ENCODE measurements at regions not wholly inside any gene's neighbourhood (a gene's known extent, or its start where the extent isn't known, plus 50 kb on each side); places are given as distances from the start of the nearest gene placed in this dataset.

GRCh38 chr1:201739080-201739479 is 89.9 kb upstream of the IPO9 start:
- H3K9me3 ChIP-seq (ENCODE audit: insufficient read depth, low read depth, low read length) = no peaks in the 10 kb centered on the region
- peaks cover 4% of the 10 kb centered on the region for H3K79me2 ChIP-seq (ENCODE audit: control insufficient read depth, insufficient read depth, low read length, poor library complexity)
- peak overlapping the region; percentile 11 for H2AFZ ChIP-seq (ENCODE audit: insufficient read depth, low read length, poor library complexity)
- H3K14ac ChIP-seq (ENCODE audit: low read length) = no peak overlapping the region
- no peaks in the 10 kb centered on the region for H3K27me3 ChIP-seq (ENCODE audit: insufficient read depth, low read length)
- H2BK5ac ChIP-seq (ENCODE audit: low read depth, low read length, poor library complexity) = no peak overlapping the region
- no peak overlapping the region for H3K9ac ChIP-seq (ENCODE audit: low read length)
- H3K4me2 ChIP-seq (ENCODE audit: low read length) = peak overlapping the region; percentile 82
- H3K4me1 ChIP-seq (ENCODE audit: control insufficient read depth in 1 of 2, insufficient read depth in 2 of 2, low read length in 2 of 2) = peaks cover 17 to 23% of the 10 kb centered on the region in 2 experiments
- no peak overlapping the region for H3K23ac ChIP-seq (ENCODE audit: low read length)
- peak overlapping the region; percentile 23 for H4K12ac ChIP-seq (ENCODE audit: low read depth, low read length)
- H3K4ac ChIP-seq (ENCODE audit: low read depth, low read length) = no peak overlapping the region
- H3K79me1 ChIP-seq (ENCODE audit: low read length) = peaks cover 9% of the 10 kb centered on the region
- no peak for DNase-seq
- WGBS (ENCODE audit: extremely low coverage, insufficient coverage, insufficient read length) = no CpG with 5 or more reads among the region's 12 CpGs
- no peak overlapping the region for H3K18ac ChIP-seq (ENCODE audit: low read length)
- no peak overlapping the region for H2AK5ac ChIP-seq (ENCODE audit: low read length)
- H2BK12ac ChIP-seq (ENCODE audit: low read length) = peak overlapping the region; percentile 6
- H3K27ac ChIP-seq (ENCODE audit: low read depth, low read length) = no peak overlapping the region
- H3K36me3 ChIP-seq (ENCODE audit: control insufficient read depth in 1 of 2, insufficient read depth in 2 of 2, low read length in 2 of 2) = peaks cover 2 to 5% of the 10 kb centered on the region in 2 experiments
- H3K4me3 ChIP-seq (ENCODE audit: low read depth, low read length) = peak overlapping the region; percentile 71
- peak overlapping the region; percentile 18 for H4K8ac ChIP-seq (ENCODE audit: low read depth, low read length)
- H2BK120ac ChIP-seq (ENCODE audit: insufficient read depth, low read length, poor library complexity) = peak overlapping the region; percentile 23
- peak overlapping the region; percentile 36 for H4K91ac ChIP-seq (ENCODE audit: low read depth, low read length)

GRCh38 chr1:201739492-201740085 is 89.4 kb upstream of the IPO9 start:
- Histone ChIP-seq H2BK12ac (ENCODE audit: low read length) (peak overlapping the region; percentile 6), H3K36me3 (ENCODE audit: control insufficient read depth in 1 of 2, insufficient read depth in 2 of 2, low read length in 2 of 2) (peaks cover 2 to 3% of the 10 kb centered on the region in 2 experiments), H2BK120ac (ENCODE audit: insufficient read depth, low read length, poor library complexity) (peak overlapping the region; percentile 23), H2BK5ac (ENCODE audit: low read depth, low read length, poor library complexity) (no peak overlapping the region), H3K27ac (ENCODE audit: low read depth, low read length) (no peak overlapping the region), H3K4me1 (ENCODE audit: control insufficient read depth in 1 of 2, insufficient read depth in 2 of 2, low read length in 2 of 2) (peaks cover 17 to 23% of the 10 kb centered on the region in 2 experiments), H4K8ac (ENCODE audit: low read depth, low read length) (peak overlapping the region; percentile 18), H3K4ac (ENCODE audit: low read depth, low read length) (peak overlapping the region; percentile 8), H3K18ac (ENCODE audit: low read length) (peak overlapping the region; percentile 43), H3K4me3 (ENCODE audit: low read depth, low read length) (peak overlapping the region; percentile 79), H3K79me2 (ENCODE audit: control insufficient read depth, insufficient read depth, low read length, poor library complexity) (peaks cover 4% of the 10 kb centered on the region), H3K9ac (ENCODE audit: low read length) (peak overlapping the region; percentile 29), H3K79me1 (ENCODE audit: low read length) (peaks cover 9% of the 10 kb centered on the region), H3K23ac (ENCODE audit: low read length) (no peak overlapping the region), H4K91ac (ENCODE audit: low read depth, low read length) (peak overlapping the region; percentile 67), H3K27me3 (ENCODE audit: insufficient read depth, low read length) (no peaks in the 10 kb centered on the region), H3K4me2 (ENCODE audit: low read length) (peak overlapping the region; percentile 82), H3K9me3 (ENCODE audit: insufficient read depth, low read depth, low read length) (no peaks in the 10 kb centered on the region), H4K12ac (ENCODE audit: low read depth, low read length) (peak overlapping the region; percentile 23), H3K14ac (ENCODE audit: low read length) (peak overlapping the region; percentile 12), H2AFZ (ENCODE audit: insufficient read depth, low read length, poor library complexity) (peak overlapping the region; percentile 61), H2AK5ac (ENCODE audit: low read length) (no peak overlapping the region)
- no peak for DNase-seq
- WGBS (ENCODE audit: extremely low coverage, insufficient coverage, insufficient read length) = no CpG with 5 or more reads among the region's 38 CpGs

- Histone ChIP-seq H3K18ac (ENCODE audit: low read length) (peak overlapping the region; percentile 42), H4K8ac (ENCODE audit: low read depth, low read length) (peak overlapping the region; percentile 18), H3K14ac (ENCODE audit: low read length) (peak overlapping the region; percentile 12), H3K27ac (ENCODE audit: low read depth, low read length) (no peak overlapping the region), H4K91ac (ENCODE audit: low read depth, low read length) (peak overlapping the region; percentile 67), H3K27me3 (ENCODE audit: insufficient read depth, low read length) (no peaks in the 10 kb centered on the region), H3K4me3 (ENCODE audit: low read depth, low read length) (peak overlapping the region; percentile 79), H3K4me2 (ENCODE audit: low read length) (peak overlapping the region; percentile 82), H2BK12ac (ENCODE audit: low read length) (peak overlapping the region; percentile 6), H2AFZ (ENCODE audit: insufficient read depth, low read length, poor library complexity) (peak overlapping the region; percentile 61), H2BK5ac (ENCODE audit: low read depth, low read length, poor library complexity) (no peak overlapping the region), H3K4me1 (ENCODE audit: control insufficient read depth in 1 of 2, insufficient read depth in 2 of 2, low read length in 2 of 2) (peaks cover 17 to 23% of the 10 kb centered on the region in 2 experiments), H2BK120ac (ENCODE audit: insufficient read depth, low read length, poor library complexity) (no peak overlapping the region), H3K9ac (ENCODE audit: low read length) (peak overlapping the region; percentile 1), H2AK5ac (ENCODE audit: low read length) (no peak overlapping the region), H3K79me1 (ENCODE audit: low read length) (peaks cover 9% of the 10 kb centered on the region), H3K36me3 (ENCODE audit: control insufficient read depth in 1 of 2, insufficient read depth in 2 of 2, low read length in 2 of 2) (peaks cover 0 to 2% of the 10 kb centered on the region in 2 experiments), H3K23ac (ENCODE audit: low read length) (no peak overlapping the region), H3K4ac (ENCODE audit: low read depth, low read length) (peak overlapping the region; percentile 61), H3K9me3 (ENCODE audit: insufficient read depth, low read depth, low read length) (no peaks in the 10 kb centered on the region), H4K12ac (ENCODE audit: low read depth, low read length) (no peak overlapping the region), H3K79me2 (ENCODE audit: control insufficient read depth, insufficient read depth, low read length, poor library complexity) (peaks cover 4% of the 10 kb centered on the region)
- WGBS (ENCODE audit: extremely low coverage, insufficient coverage, insufficient read length) = no CpG with 5 or more reads among the region's 29 CpGs
- DNase-seq = no peak
Observed at GRCh38 chr1:201740086-201740541, 88.8 kb upstream of the IPO9 start.

GRCh38 chr1:201740670-201741111 is 88.3 kb upstream of the IPO9 start:
- H3K4me3 ChIP-seq (ENCODE audit: low read depth, low read length) = peak overlapping the region; percentile 79
- no CpG with 5 or more reads among the region's 9 CpGs for WGBS (ENCODE audit: extremely low coverage, insufficient coverage, insufficient read length)
- H3K36me3 ChIP-seq (ENCODE audit: control insufficient read depth in 1 of 2, insufficient read depth in 2 of 2, low read length in 2 of 2) = peaks cover 0 to 2% of the 10 kb centered on the region in 2 experiments
- H4K12ac ChIP-seq (ENCODE audit: low read depth, low read length) = no peak overlapping the region
- H3K79me1 ChIP-seq (ENCODE audit: low read length) = peaks cover 9% of the 10 kb centered on the region
- no peak for DNase-seq
- H2AK5ac ChIP-seq (ENCODE audit: low read length) = no peak overlapping the region
- no peak overlapping the region for H3K14ac ChIP-seq (ENCODE audit: low read length)
- no peak overlapping the region for H2BK12ac ChIP-seq (ENCODE audit: low read length)
- peak overlapping the region; percentile 82 for H3K4me2 ChIP-seq (ENCODE audit: low read length)
- H3K23ac ChIP-seq (ENCODE audit: low read length) = no peak overlapping the region
- peak overlapping the region; percentile 42 for H3K18ac ChIP-seq (ENCODE audit: low read length)
- no peak overlapping the region for H2BK120ac ChIP-seq (ENCODE audit: insufficient read depth, low read length, poor library complexity)
- no peak overlapping the region for H2BK5ac ChIP-seq (ENCODE audit: low read depth, low read length, poor library complexity)
- H3K79me2 ChIP-seq (ENCODE audit: control insufficient read depth, insufficient read depth, low read length, poor library complexity) = peaks cover 4% of the 10 kb centered on the region
- no peak overlapping the region for H4K91ac ChIP-seq (ENCODE audit: low read depth, low read length)
- H3K27me3 ChIP-seq (ENCODE audit: insufficient read depth, low read length) = no peaks in the 10 kb centered on the region
- no peak overlapping the region for H3K27ac ChIP-seq (ENCODE audit: low read depth, low read length)
- H2AFZ ChIP-seq (ENCODE audit: insufficient read depth, low read length, poor library complexity) = no peak overlapping the region
- H3K9ac ChIP-seq (ENCODE audit: low read length) = no peak overlapping the region
- H3K9me3 ChIP-seq (ENCODE audit: insufficient read depth, low read depth, low read length) = no peaks in the 10 kb centered on the region
- H4K8ac ChIP-seq (ENCODE audit: low read depth, low read length) = no peak overlapping the region
- no peak overlapping the region for H3K4ac ChIP-seq (ENCODE audit: low read depth, low read length)
- peaks cover 17 to 23% of the 10 kb centered on the region in 2 experiments for H3K4me1 ChIP-seq (ENCODE audit: control insufficient read depth in 1 of 2, insufficient read depth in 2 of 2, low read length in 2 of 2)
